B cell (primary cell): ENCODE measurements at regions not wholly inside any gene's neighbourhood (a gene's known extent, or its start where the extent isn't known, plus 50 kb on each side); places are given as distances from the start of the nearest gene placed in this dataset.

Experiments used
- ATAC-seq: fragments of 200-7000 bp; cut with Tn5 transposase; one replicate; pipeline ENCODE4 v1.10.0; 2021; ENCODE audit warnings: low read depth, mild to moderate bottlenecking, moderate number of reproducible peaks, moderate library complexity
- CTCF ChIA-PET: fragments of 350-600 bp; sonication (Branson Sonifier 250); formaldehyde crosslinking; loops from one replicate; lab custom pipeline; 2021; ENCODE audit warnings: antibody characterized with exemption, inconsistent platforms; lab: Charles Lee
- POLR2A ChIA-PET: fragments of 350-600 bp; sonication (Branson Sonifier 250); formaldehyde crosslinking; loops from one replicate; lab custom pipeline; 2021; ENCODE audit warnings: antibody characterized with exemption; lab: Charles Lee
- DNase-seq: peaks from one replicate; pipeline ENCODE4 v3.0.0; 2013
- H2AFZ ChIP-seq: 2 replicates; pipeline ENCODE4 v1.6.1; 2012; ENCODE audit warnings: mild to moderate bottlenecking, low read depth, low read length; ENCODE audit not compliant: insufficient read depth, poor library complexity, severe bottlenecking
- H3K27ac ChIP-seq, 2 donors: 1 replicate in 1 of 2; 2 replicates in 1 of 2; pipeline ENCODE4 v1.5.1; 2012 to 2013; ENCODE audit warnings: low read length in 2 of 2, mild to moderate bottlenecking in 2 of 2, moderate library complexity in 1 of 2
- H3K27me3 ChIP-seq, 4 experiments: fragments of 200-600 bp in 1 of 4; sonication (generic) in 1 of 4; replicated peaks in 1 of 4; 1 replicate in 2 of 4; 2 replicates in 2 of 4; pipeline versions ENCODE4 v1.6.1 to v1.7.0; 2013 to 2016; ENCODE audit warnings: low read length in 3 of 4, mild to moderate bottlenecking in 2 of 4, mixed read lengths in 1 of 4, moderate library complexity in 1 of 4; ENCODE audit not compliant: insufficient read depth in 4 of 4, control insufficient read depth in 3 of 4; ENCODE audit errors: control extremely low read depth in 1 of 4
- H3K36me3 ChIP-seq, 2 experiments: replicated peaks in 1 of 2; 1 replicate in 1 of 2; 2 replicates in 1 of 2; pipeline versions ENCODE4 v1.6.1 to v1.7.1; 2013; ENCODE audit warnings: low read length in 1 of 2; ENCODE audit not compliant: insufficient read depth in 2 of 2, control insufficient read depth in 1 of 2; ENCODE audit errors: control extremely low read depth in 1 of 2, extremely low read depth in 1 of 2
- H3K4me1 ChIP-seq, 2 donors: fragments of 200-600 bp in 1 of 2; sonication (generic) in 1 of 2; 1 replicate in 1 of 2; 2 replicates in 1 of 2; pipeline versions ENCODE4 v1.5.1 to v1.6.1; 2013 to 2017; ENCODE audit warnings: low read length in 2 of 2; ENCODE audit not compliant: control insufficient read depth in 2 of 2, insufficient read depth in 2 of 2
- H3K4me2 ChIP-seq: replicated peaks from 2 replicates; pipeline ENCODE3; 2012; ENCODE audit warnings: mild to moderate bottlenecking, low read depth, low read length; ENCODE audit not compliant: poor library complexity, severe bottlenecking
- H3K4me3 ChIP-seq, 5 experiments: fragments of 200-600 bp in 1 of 5; sonication (generic) in 1 of 5; 1 replicate in 3 of 5; 2 replicates in 2 of 5; pipeline versions ENCODE4 v1.5.1 to v1.7.0; 2011 to 2016; ENCODE audit warnings: low read length in 4 of 5, mild to moderate bottlenecking in 4 of 5, low read depth in 2 of 5, control low read depth in 1 of 5, moderate library complexity in 1 of 5; ENCODE audit not compliant: insufficient read depth in 1 of 5; ENCODE audit errors: control extremely low read depth in 1 of 5, extremely low read depth in 1 of 5
- H3K79me2 ChIP-seq: fragments of 200-600 bp; sonication (generic); one replicate; pipeline ENCODE4 v1.6.0; 2016; ENCODE audit warnings: low read length; ENCODE audit not compliant: control insufficient read depth, insufficient read depth
- H3K9ac ChIP-seq: fragments of 200-600 bp; sonication (generic); 2 replicates; pipeline ENCODE4 v1.6.1; 2017; ENCODE audit warnings: mild to moderate bottlenecking, low read length, moderate library complexity
- H3K9me3 ChIP-seq, 3 donors: one replicate each; pipeline versions ENCODE4 v1.6.1 to v1.7.1; 2013; ENCODE audit warnings: low read length in 2 of 3; ENCODE audit not compliant: control insufficient read depth in 2 of 3, insufficient read depth in 1 of 3; ENCODE audit errors: control extremely low read depth in 1 of 3
- H4K20me1 ChIP-seq: 2 replicates; pipeline ENCODE4 v1.6.0; 2012; ENCODE audit warnings: mild to moderate bottlenecking, low read length; ENCODE audit not compliant: insufficient read depth, control insufficient read depth, poor library complexity, severe bottlenecking
- H3K27ac Mint-ChIP-seq: one replicate; pipeline ENCODE4 v1.8.0; 2021; ENCODE audit warnings: mixed read lengths
- H3K27me3 Mint-ChIP-seq: one replicate; pipeline ENCODE4 v1.8.0; 2021; ENCODE audit warnings: mixed read lengths
- H3K4me1 Mint-ChIP-seq: one replicate; pipeline ENCODE4 v1.8.0; 2021; ENCODE audit warnings: mixed read lengths
- H3K4me3 Mint-ChIP-seq: one replicate; pipeline ENCODE4 v1.8.0; 2021; ENCODE audit warnings: mixed read lengths
- H3K9me3 Mint-ChIP-seq: one replicate; pipeline ENCODE4 v1.8.0; 2022; ENCODE audit warnings: mixed read lengths; ENCODE audit not compliant: insufficient read depth
- EZH2 ChIP-seq: IDR thresholded peaks from 2 replicates; pipeline ENCODE4 v1.6.1; 2012; ENCODE audit warnings: borderline replicate concordance, low read depth, mild to moderate bottlenecking, moderate library complexity, low read length; ENCODE audit not compliant: insufficient read depth, poor library complexity, severe bottlenecking
- WGBS: methylation state at CpG from one replicate; pipeline ENCODE4 v1.1.5; 2013; ENCODE audit warnings: missing lambda C conversion rate; ENCODE audit not compliant: insufficient coverage; 5-methylcytosine and 5-hydroxymethylcytosine counted together
- intact Hi-C: fragments of 100-400 bp; cut with micrococcal nuclease; formaldehyde crosslinking; loops from one replicate; pipeline ENCODE4 v1.10.0; 2022
- TF ChIP-seq, protein P1 (sequence below): fragments of 200-600 bp; IDR thresholded peaks from one replicate; pipeline ENCODE4 v1.8.0; 2022; ENCODE audit warnings: antibody characterized with exemption, mild to moderate bottlenecking

DNA sequence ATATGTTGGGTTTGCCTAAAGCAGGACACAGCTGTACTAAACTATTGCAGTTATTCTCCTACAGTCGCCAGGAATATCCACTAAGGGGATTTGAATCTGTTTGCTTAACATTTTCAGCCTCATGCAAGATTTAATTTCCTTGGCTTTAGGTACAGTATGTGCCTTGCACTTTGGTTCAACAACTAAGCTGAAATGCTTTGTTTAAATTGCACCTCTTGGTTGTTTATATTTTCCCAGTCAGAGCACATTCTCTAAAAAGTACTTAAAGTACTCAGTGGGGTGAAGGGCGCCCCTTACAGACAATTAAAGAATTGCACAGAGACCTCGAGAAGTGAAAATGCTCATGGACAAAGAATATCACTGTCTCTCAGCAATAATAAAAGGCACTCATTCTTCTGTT lies 107.8 kb upstream of the MTNR1B start:
- H3K9ac ChIP-seq, result no peak overlapping the region
- no peaks in the 10 kb centered on the region for H3K27me3 ChIP-seq
- no peak for DNase-seq
- H3K4me3 ChIP-seq, result no peak overlapping the region
- TF ChIP-seq, protein P1, sequence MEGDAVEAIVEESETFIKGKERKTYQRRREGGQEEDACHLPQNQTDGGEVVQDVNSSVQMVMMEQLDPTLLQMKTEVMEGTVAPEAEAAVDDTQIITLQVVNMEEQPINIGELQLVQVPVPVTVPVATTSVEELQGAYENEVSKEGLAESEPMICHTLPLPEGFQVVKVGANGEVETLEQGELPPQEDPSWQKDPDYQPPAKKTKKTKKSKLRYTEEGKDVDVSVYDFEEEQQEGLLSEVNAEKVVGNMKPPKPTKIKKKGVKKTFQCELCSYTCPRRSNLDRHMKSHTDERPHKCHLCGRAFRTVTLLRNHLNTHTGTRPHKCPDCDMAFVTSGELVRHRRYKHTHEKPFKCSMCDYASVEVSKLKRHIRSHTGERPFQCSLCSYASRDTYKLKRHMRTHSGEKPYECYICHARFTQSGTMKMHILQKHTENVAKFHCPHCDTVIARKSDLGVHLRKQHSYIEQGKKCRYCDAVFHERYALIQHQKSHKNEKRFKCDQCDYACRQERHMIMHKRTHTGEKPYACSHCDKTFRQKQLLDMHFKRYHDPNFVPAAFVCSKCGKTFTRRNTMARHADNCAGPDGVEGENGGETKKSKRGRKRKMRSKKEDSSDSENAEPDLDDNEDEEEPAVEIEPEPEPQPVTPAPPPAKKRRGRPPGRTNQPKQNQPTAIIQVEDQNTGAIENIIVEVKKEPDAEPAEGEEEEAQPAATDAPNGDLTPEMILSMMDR, result no peak
- no peak for TF ChIP-seq EZH2
- intact Hi-C loops, result no loop called here
- CTCF ChIA-PET, result no interaction called here
- Mint-ChIP-seq H3K27ac (no peak overlapping the region), H3K9me3 (no peaks in the 10 kb centered on the region), H3K4me3 (no peak overlapping the region), H3K4me1 (no peaks in the 10 kb centered on the region), H3K27me3 (no peaks in the 10 kb centered on the region)
- ATAC-seq, result no peak
- POLR2A ChIA-PET, result no interaction called here
- no peaks in the 10 kb centered on the region for H4K20me1 ChIP-seq
- H3K9me3 ChIP-seq, result peaks cover 0 to 3% (median 0%) of the 10 kb centered on the region in 3 donors
- H2AFZ ChIP-seq, result no peak overlapping the region
- no peak overlapping the region for H3K27ac ChIP-seq
- no CpG with 5 or more reads among the region's 3 CpGs for WGBS
- H3K4me1 ChIP-seq, result no peaks in the 10 kb centered on the region
- H3K79me2 ChIP-seq, result no peaks in the 10 kb centered on the region
- H3K4me2 ChIP-seq, result no peak overlapping the region
- no peaks in the 10 kb centered on the region for H3K36me3 ChIP-seq

DNA sequence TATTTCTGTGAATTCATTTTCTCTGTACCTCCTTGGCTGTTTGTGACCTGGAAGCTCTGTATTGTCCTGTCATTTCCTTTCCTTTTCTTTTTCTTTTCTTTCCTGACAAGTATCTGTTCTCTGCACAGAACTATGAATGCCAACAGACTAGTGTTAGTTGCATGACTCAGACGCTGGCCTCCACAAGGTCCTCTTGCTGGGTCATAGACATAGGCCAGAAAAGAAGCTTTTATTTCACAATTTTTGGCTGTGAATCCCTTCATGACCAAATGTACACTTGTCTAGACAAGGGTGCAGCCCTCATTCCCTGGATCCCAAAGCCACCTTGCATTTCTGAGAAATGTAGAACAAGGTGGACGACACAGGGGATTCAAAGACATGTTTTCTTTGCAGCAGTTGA lies 104.1 kb upstream of the MTNR1B start:
- Histone ChIP-seq H3K9ac (no peak overlapping the region), H4K20me1 (no peaks in the 10 kb centered on the region), H3K79me2 (no peaks in the 10 kb centered on the region), H3K4me3 (no peak overlapping the region), H3K27ac (no peak overlapping the region), H3K36me3 (no peaks in the 10 kb centered on the region), H3K4me2 (no peak overlapping the region), H2AFZ (no peak overlapping the region), H3K4me1 (no peaks in the 10 kb centered on the region), H3K27me3 (no peaks in the 10 kb centered on the region), H3K9me3 (peaks cover 0 to 8% (median 0%) of the 10 kb centered on the region in 3 donors)
- H3K27me3 Mint-ChIP-seq, result no peaks in the 10 kb centered on the region
- 77% methylated on average over 2 of the region's 2 CpGs for WGBS
- ChIA-PET POLR2A (no interaction called here), CTCF (no interaction called here)
- no peak for ATAC-seq
- H3K9me3 Mint-ChIP-seq, result no peaks in the 10 kb centered on the region
- H3K27ac Mint-ChIP-seq, result no peak overlapping the region
- intact Hi-C loops, result no loop called here
- H3K4me1 Mint-ChIP-seq, result no peaks in the 10 kb centered on the region
- no peak for DNase-seq
- no peak overlapping the region for H3K4me3 Mint-ChIP-seq
- TF ChIP-seq, protein P1, result no peak
- TF ChIP-seq EZH2, result no peak
